ENCODE measurements at regions not wholly inside any gene's neighbourhood (a gene's known extent, or its start where the extent isn't known, plus 50 kb on each side); places are given as distances from the start of the nearest gene placed in this dataset.

DNA sequence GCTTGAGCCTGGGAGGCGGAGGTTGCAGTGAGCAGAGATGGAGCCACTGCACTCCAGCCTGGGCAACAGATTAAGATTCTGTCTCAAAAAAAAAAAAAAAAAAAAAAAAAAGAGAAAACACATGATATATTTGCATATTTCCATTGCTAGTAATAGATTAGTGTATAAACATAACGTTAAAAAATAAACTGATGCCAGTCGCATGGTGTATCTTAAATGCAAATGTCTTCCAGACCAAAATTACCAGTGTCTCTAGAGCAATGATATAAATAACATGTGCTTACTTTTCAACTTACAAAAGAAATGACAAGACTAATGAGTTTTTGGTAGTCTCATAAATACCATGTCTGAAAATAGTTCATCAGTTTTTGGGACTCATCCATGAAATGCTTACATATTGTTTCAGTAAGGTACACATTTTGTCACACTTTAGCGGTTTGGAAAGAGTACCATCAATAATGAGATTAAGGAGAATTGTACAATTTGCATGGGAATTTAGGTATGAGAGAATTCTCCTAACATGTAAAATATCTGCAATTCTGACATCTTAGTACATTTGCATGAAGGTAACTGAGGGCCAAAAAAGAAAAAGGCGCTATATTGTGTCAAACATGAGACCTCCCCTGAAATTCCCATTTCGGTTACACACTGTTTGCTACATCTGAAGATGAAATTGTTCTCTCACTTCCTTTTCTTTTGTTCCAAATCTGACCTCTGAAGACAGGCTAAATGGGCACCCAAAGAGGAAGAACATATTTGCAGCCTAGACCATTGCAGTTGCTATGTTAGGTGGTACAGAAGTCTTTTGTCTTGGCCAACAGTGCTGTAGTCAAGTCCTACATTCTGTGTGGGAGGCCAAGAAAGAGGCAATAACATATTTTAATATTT, 51.5 kb upstream of the PIP4K2A start:
- DNase-seq (ENCODE audit: low read depth): no peak

GRCh38 chr10:22764639-22765038, 50.3 kb upstream of the PIP4K2A start:
- peak; percentile 11 for DNase-seq (ENCODE audit: low read depth)

All from stromal cell of bone marrow (primary cell).